ENCODE measurements at regions not wholly inside any gene's neighbourhood (a gene's known extent, or its start where the extent isn't known, plus 50 kb on each side); places are given as distances from the start of the nearest gene placed in this dataset.

GRCh38 chr4:71269233-71269632 lies 69.6 kb upstream of the SLC4A4 start:
- no peak for DNase-seq (ENCODE audit: low spot score)
- ATAC-seq (ENCODE audit: low FRiP score): no peak
- TF ChIP-seq CTCF (IDR thresholded peaks at IDR 0.05): no peak

- ATAC-seq (ENCODE audit: low FRiP score) (no peak), DNase-seq (ENCODE audit: low spot score) (no peak)
- no peak for TF ChIP-seq CTCF (IDR thresholded peaks at IDR 0.05)
Observed at GRCh38 chr4:71270901-71271300, 67.9 kb upstream of the SLC4A4 start.

GRCh38 chr4:71272976-71273375 lies 65.8 kb upstream of the SLC4A4 start:
- DNase-seq (ENCODE audit: low spot score) (no peak), ATAC-seq (ENCODE audit: low FRiP score) (no peak)
- no peak for TF ChIP-seq CTCF (IDR thresholded peaks at IDR 0.05)

GRCh38 chr4:71275004-71275403 lies 63.8 kb upstream of the SLC4A4 start:
- ATAC-seq (ENCODE audit: low FRiP score) (no peak), DNase-seq (ENCODE audit: low spot score) (no peak)
- TF ChIP-seq CTCF (IDR thresholded peaks at IDR 0.05): no peak

- ATAC-seq (ENCODE audit: low FRiP score) (no peak), DNase-seq (ENCODE audit: low spot score) (no peak)
- TF ChIP-seq CTCF (IDR thresholded peaks at IDR 0.05): no peak
Observed at GRCh38 chr4:71275570-71275969, 63.2 kb upstream of the SLC4A4 start.

- ATAC-seq (ENCODE audit: low FRiP score): no peak
- DNase-seq (ENCODE audit: low spot score): no peak
- no peak for TF ChIP-seq CTCF (IDR thresholded peaks at IDR 0.05)
Observed at GRCh38 chr4:71277353-71277752, 61.5 kb upstream of the SLC4A4 start.

GRCh38 chr4:71283642-71284257 lies 55.1 kb upstream of the SLC4A4 start:
- no peak for TF ChIP-seq CTCF (IDR thresholded peaks at IDR 0.05)
- no peak for ATAC-seq (ENCODE audit: low FRiP score)
- DNase-seq (ENCODE audit: low spot score): no peak

Measured in omental fat pad (tissue), 3 donors.